Sigmoid colon (tissue), 4 donors: ENCODE measurements at regions not wholly inside any gene's neighbourhood (a gene's known extent, or its start where the extent isn't known, plus 50 kb on each side); places are given as distances from the start of the nearest gene placed in this dataset.
"Not testable (repeated sequence)": the region's sequence is repeated elsewhere in the genome, so short reads cannot be mapped to it uniquely, and the experiment has no call there.

ENCODE experiments used
- EP300 ChIP-seq, 4 donors: sonication (generic); formaldehyde crosslinking; IDR thresholded peaks; one replicate each; pipeline ENCODE4 v1.6.1; 2017; ENCODE audit warnings: antibody characterized with exemption in 4 of 4
- POLR2A ChIP-seq, 2 donors: fragments of 450-650 bp; IDR thresholded peaks; one replicate each; pipeline ENCODE4 v1.6.1; 2016; ENCODE audit warnings: antibody characterized with exemption in 2 of 2, mild to moderate bottlenecking in 2 of 2, moderate library complexity in 2 of 2
- TF ChIP-seq, protein P1 (sequence below), 4 experiments: fragments of 450-650 bp in 3 of 4; fragments of 200-600 bp in 1 of 4; IDR thresholded peaks; one replicate each; pipeline ENCODE4 v1.5.1; 2016 to 2019; ENCODE audit warnings: antibody characterized with exemption in 4 of 4, mild to moderate bottlenecking in 3 of 4, moderate library complexity in 2 of 4

- TF ChIP-seq, protein P1, sequence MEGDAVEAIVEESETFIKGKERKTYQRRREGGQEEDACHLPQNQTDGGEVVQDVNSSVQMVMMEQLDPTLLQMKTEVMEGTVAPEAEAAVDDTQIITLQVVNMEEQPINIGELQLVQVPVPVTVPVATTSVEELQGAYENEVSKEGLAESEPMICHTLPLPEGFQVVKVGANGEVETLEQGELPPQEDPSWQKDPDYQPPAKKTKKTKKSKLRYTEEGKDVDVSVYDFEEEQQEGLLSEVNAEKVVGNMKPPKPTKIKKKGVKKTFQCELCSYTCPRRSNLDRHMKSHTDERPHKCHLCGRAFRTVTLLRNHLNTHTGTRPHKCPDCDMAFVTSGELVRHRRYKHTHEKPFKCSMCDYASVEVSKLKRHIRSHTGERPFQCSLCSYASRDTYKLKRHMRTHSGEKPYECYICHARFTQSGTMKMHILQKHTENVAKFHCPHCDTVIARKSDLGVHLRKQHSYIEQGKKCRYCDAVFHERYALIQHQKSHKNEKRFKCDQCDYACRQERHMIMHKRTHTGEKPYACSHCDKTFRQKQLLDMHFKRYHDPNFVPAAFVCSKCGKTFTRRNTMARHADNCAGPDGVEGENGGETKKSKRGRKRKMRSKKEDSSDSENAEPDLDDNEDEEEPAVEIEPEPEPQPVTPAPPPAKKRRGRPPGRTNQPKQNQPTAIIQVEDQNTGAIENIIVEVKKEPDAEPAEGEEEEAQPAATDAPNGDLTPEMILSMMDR (IDR thresholded peaks at IDR 0.05): not testable (repeated sequence)
- not testable (repeated sequence) for TF ChIP-seq EP300, POLR2A (IDR thresholded peaks at IDR 0.05)
Observed at GRCh38 chr5:100685122-100685521, 149.9 kb downstream of the FAM174A start.
